OCI-LY1 (cell line): ENCODE measurements at regions not wholly inside any gene's neighbourhood (a gene's known extent, or its start where the extent isn't known, plus 50 kb on each side); places are given as distances from the start of the nearest gene placed in this dataset.

Source experiments
- CTCF ChIP-seq: fragments of 200-600 bp; sonication (generic), shearing (Covaris generic); IDR thresholded peaks from 2 replicates; pipeline ENCODE4 v1.5.1; 2017; ENCODE audit warnings: mild to moderate bottlenecking, antibody characterized with exemption, low read length, moderate library complexity, mixed read lengths
- EZH2 ChIP-seq: fragments of 200-600 bp; sonication (generic), shearing (Covaris generic); IDR thresholded peaks from 2 replicates; pipeline ENCODE4 v1.8.0; 2017; ENCODE audit warnings: borderline replicate concordance, mixed run types, mild to moderate bottlenecking, antibody characterized with exemption, low read length, moderate library complexity, mixed read lengths

DNA sequence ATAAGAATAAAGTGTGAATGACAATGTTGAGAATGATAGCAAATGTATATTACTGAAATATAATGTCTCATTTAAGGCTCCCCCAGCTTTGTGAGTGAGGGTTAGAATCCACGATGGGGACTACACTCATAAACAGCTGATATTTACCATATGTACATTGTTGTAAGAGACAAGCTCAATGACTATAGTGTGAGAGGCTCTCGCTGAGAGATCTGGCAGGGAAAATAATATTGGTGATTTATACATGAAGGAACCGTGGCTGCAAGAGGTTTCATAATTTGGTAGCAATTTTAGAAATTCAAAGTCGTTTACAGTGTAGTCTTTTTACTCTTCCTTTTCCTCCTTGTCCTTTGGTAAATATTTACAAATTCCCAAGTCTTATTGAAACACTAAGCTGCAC is 342.2 kb upstream of the AKR1E2 start:
- TF ChIP-seq CTCF = no peak
- TF ChIP-seq EZH2 = no peak
